Hepatocyte (in vitro differentiated cells): ENCODE measurements at regions not wholly inside any gene's neighbourhood (a gene's known extent, or its start where the extent isn't known, plus 50 kb on each side); places are given as distances from the start of the nearest gene placed in this dataset.

ENCODE experiments used
- DNase-seq: peaks from one replicate; pipeline ENCODE4 v3.0.0-alpha.2; 2016; ENCODE audit warnings: low spot score
- H2AFZ ChIP-seq: fragments of 200-600 bp; sonication (generic); 2 replicates; pipeline ENCODE4 v1.6.0; 2016; ENCODE audit warnings: antibody characterized with exemption, mild to moderate bottlenecking
- H3K27ac ChIP-seq: fragments of 200-600 bp; sonication (generic); 2 replicates; pipeline ENCODE4 v1.5.1; 2016; ENCODE audit warnings: mild to moderate bottlenecking
- H3K27me3 ChIP-seq: fragments of 200-600 bp; sonication (generic); 2 replicates; pipeline ENCODE4 v1.6.1; 2016
- H3K36me3 ChIP-seq: fragments of 200-600 bp; sonication (generic); replicated peaks from 2 replicates; pipeline ENCODE4 v1.5.1; 2016; ENCODE audit warnings: low read depth; ENCODE audit not compliant: insufficient read depth
- H3K4me1 ChIP-seq: fragments of 200-600 bp; sonication (generic); 2 replicates; pipeline ENCODE4 v1.5.1; 2016; ENCODE audit warnings: mild to moderate bottlenecking, moderate library complexity; ENCODE audit not compliant: insufficient read depth
- H3K4me2 ChIP-seq: fragments of 200-600 bp; sonication (generic); 2 replicates; pipeline ENCODE4 v1.6.0; 2016
- H3K4me3 ChIP-seq: fragments of 200-600 bp; sonication (generic); 2 replicates; pipeline ENCODE4 v1.5.1; 2016; ENCODE audit warnings: mild to moderate bottlenecking
- H3K79me2 ChIP-seq: fragments of 200-600 bp; sonication (generic); 2 replicates; pipeline ENCODE4 v1.6.0; 2017; ENCODE audit warnings: mild to moderate bottlenecking
- H3K9me2 ChIP-seq: fragments of 200-600 bp; sonication (generic); replicated peaks from 2 replicates; pipeline ENCODE4 v1.6.0; 2017; ENCODE audit warnings: mild to moderate bottlenecking; ENCODE audit not compliant: insufficient read depth
- H3K9me3 ChIP-seq: fragments of 200-600 bp; sonication (generic); 2 replicates; pipeline ENCODE4 v1.5.1; 2016; ENCODE audit warnings: low read depth, mild to moderate bottlenecking
- H4K20me1 ChIP-seq: fragments of 200-600 bp; sonication (generic); 2 replicates; pipeline ENCODE4 v1.6.0; 2016; ENCODE audit warnings: mild to moderate bottlenecking; ENCODE audit not compliant: insufficient read depth, poor library complexity, severe bottlenecking
- CTCF ChIP-seq: fragments of 200-600 bp; sonication (generic); IDR thresholded peaks from 2 replicates; pipeline ENCODE4 v1.5.1; 2016; ENCODE audit warnings: antibody characterized with exemption, mild to moderate bottlenecking; ENCODE audit not compliant: poor library complexity
- EZH2 ChIP-seq: fragments of 200-600 bp; sonication (generic); IDR thresholded peaks from 2 replicates; pipeline ENCODE4 v1.6.1; 2016; ENCODE audit warnings: antibody characterized with exemption, mild to moderate bottlenecking, borderline replicate concordance
- EZH2phosphoT487 ChIP-seq: fragments of 200-600 bp; sonication (generic); IDR thresholded peaks from one replicate; pipeline ENCODE4 v1.6.1; 2018; ENCODE audit warnings: antibody characterized with exemption, mild to moderate bottlenecking, low read depth, moderate library complexity; ENCODE audit not compliant: unreplicated experiment, severe bottlenecking
- WGBS: methylation state at CpG from one replicate; pipeline ENCODE4 v1.1.6; 2016; ENCODE audit warnings: low lambda C conversion rate; ENCODE audit errors: missing lambda C conversion rate; 5-methylcytosine and 5-hydroxymethylcytosine counted together

- no peak overlapping the region for H3K4me2 ChIP-seq
- no peak for TF ChIP-seq EZH2phosphoT487
- no peak for TF ChIP-seq CTCF
- TF ChIP-seq EZH2 = no peak
Measured at GRCh38 chr7:13414181-13414580, 575.3 kb downstream of the ETV1 start.

GRCh38 chr7:13414661-13415107, 574.8 kb downstream of the ETV1 start:
- H3K4me2 ChIP-seq = no peak overlapping the region
- H3K9me3 ChIP-seq = no peaks in the 10 kb centered on the region
- no peaks in the 10 kb centered on the region for H3K4me1 ChIP-seq
- H3K4me3 ChIP-seq = no peak overlapping the region
- H3K27me3 ChIP-seq = no peaks in the 10 kb centered on the region
- H4K20me1 ChIP-seq = no peaks in the 10 kb centered on the region
- DNase-seq = peak; percentile 3
- TF ChIP-seq EZH2phosphoT487 (no peak), CTCF (no peak), EZH2 (no peak)
- H3K36me3 ChIP-seq = no peaks in the 10 kb centered on the region
- no peak overlapping the region for H3K27ac ChIP-seq
- no peaks in the 10 kb centered on the region for H3K9me2 ChIP-seq
- no peak overlapping the region for H2AFZ ChIP-seq
- H3K79me2 ChIP-seq = no peaks in the 10 kb centered on the region
- WGBS = 59% methylated on average over 5 of the region's 5 CpGs

More at GRCh38 chr7:13414181-13414580, 575.3 kb downstream of the ETV1 start:
- Histone ChIP-seq H3K9me2 (no peaks in the 10 kb centered on the region), H2AFZ (no peak overlapping the region), H3K36me3 (no peaks in the 10 kb centered on the region), H3K4me1 (no peaks in the 10 kb centered on the region), H4K20me1 (no peaks in the 10 kb centered on the region), H3K27ac (no peak overlapping the region), H3K79me2 (no peaks in the 10 kb centered on the region), H3K27me3 (no peaks in the 10 kb centered on the region), H3K4me3 (no peak overlapping the region), H3K9me3 (no peaks in the 10 kb centered on the region)
- no peak for DNase-seq

GRCh38 chr7:13416071-13416470, 573.4 kb downstream of the ETV1 start:
- DNase-seq = no peak
- H4K20me1 ChIP-seq = no peaks in the 10 kb centered on the region
- H2AFZ ChIP-seq = no peak overlapping the region
- H3K79me2 ChIP-seq = no peaks in the 10 kb centered on the region
- no peaks in the 10 kb centered on the region for H3K27me3 ChIP-seq
- H3K4me3 ChIP-seq = no peak overlapping the region
- TF ChIP-seq EZH2phosphoT487 (no peak), EZH2 (no peak), CTCF (no peak)
- WGBS = 85% methylated on average over 2 of the region's 2 CpGs
- H3K9me3 ChIP-seq = no peaks in the 10 kb centered on the region
- H3K36me3 ChIP-seq = no peaks in the 10 kb centered on the region
- H3K9me2 ChIP-seq = no peaks in the 10 kb centered on the region
- H3K4me1 ChIP-seq = no peaks in the 10 kb centered on the region
- no peak overlapping the region for H3K27ac ChIP-seq
- H3K4me2 ChIP-seq = no peak overlapping the region

- no peak overlapping the region for H3K4me3 ChIP-seq
- no peaks in the 10 kb centered on the region for H4K20me1 ChIP-seq
- no peaks in the 10 kb centered on the region for H3K79me2 ChIP-seq
- H3K9me3 ChIP-seq = no peaks in the 10 kb centered on the region
- H3K4me2 ChIP-seq = no peak overlapping the region
- H3K27me3 ChIP-seq = no peaks in the 10 kb centered on the region
- no peaks in the 10 kb centered on the region for H3K4me1 ChIP-seq
- H3K27ac ChIP-seq = no peak overlapping the region
- DNase-seq = no peak
- TF ChIP-seq EZH2 (no peak), CTCF (no peak), EZH2phosphoT487 (no peak)
- 90% methylated on average over 1 of the region's 1 CpG for WGBS
- H2AFZ ChIP-seq = no peak overlapping the region
- H3K36me3 ChIP-seq = no peaks in the 10 kb centered on the region
- H3K9me2 ChIP-seq = no peaks in the 10 kb centered on the region
Measured at GRCh38 chr7:13416544-13416943, 572.9 kb downstream of the ETV1 start.
